A549 (cell line): ENCODE measurements at regions not wholly inside any gene's neighbourhood (a gene's known extent, or its start where the extent isn't known, plus 50 kb on each side); places are given as distances from the start of the nearest gene placed in this dataset.

Source experiments
- ATAC-seq, 2 experiments: fragments of 200-7000 bp in 1 of 2; fragments of >200 bp in 1 of 2; cut with Nextera tagmentation in 1 of 2; cut with Tn5 transposase in 1 of 2; 3 replicates each; pipeline versions ENCODE4 v1.8.0 to v1.9.1; 2018 to 2020; ENCODE audit warnings: mild to moderate bottlenecking in 1 of 2, moderate library complexity in 1 of 2
- CTCF ChIA-PET: fragments of 300-600 bp; sonication (Branson Sonifier 250); formaldehyde crosslinking; extraction: SDS; loops from one replicate; lab custom pipeline; 2021; ENCODE audit warnings: antibody characterized with exemption, inconsistent platforms; lab: Yijun Ruan, JAX
- POLR2A ChIA-PET: fragments of 350-600 bp; formaldehyde crosslinking; extraction: SDS; loops from one replicate; lab custom pipeline; 2021; ENCODE audit warnings: antibody characterized with exemption, inconsistent platforms; lab: Yijun Ruan, JAX
- DNase-seq, 2 experiments: peaks; one replicate each; pipeline versions ENCODE4 v3.0.0 to v3.0.0-alpha.2; 2011 to 2016; ENCODE audit warnings: low read depth in 1 of 2, low spot score in 1 of 2
- FAIRE-seq: peaks from 2 replicates; lab custom pipeline; 2011; peaks lifted over from hg19 to GRCh38; lab: Jason Lieb, UNC
- H3K27ac ChIP-seq, 2 experiments: fragments of >200 bp; sonication (Bioruptor Twin); formaldehyde crosslinking; 3 replicates each; pipeline ENCODE4 v1.5.1; 2016 to 2017
- H3K4me1 ChIP-seq: fragments of >200 bp; sonication (Bioruptor Twin); formaldehyde crosslinking; 3 replicates; pipeline ENCODE4 v1.6.1; 2016
- H3K4me2 ChIP-seq: fragments of >200 bp; sonication (Bioruptor Twin); formaldehyde crosslinking; 3 replicates; pipeline ENCODE4 v1.6.1; 2016
- H3K4me3 ChIP-seq: fragments of >200 bp; sonication (Bioruptor Twin); formaldehyde crosslinking; 3 replicates; pipeline ENCODE4 v1.5.1; 2016
- H3K9me3 ChIP-seq: fragments of >200 bp; sonication (Bioruptor Twin); formaldehyde crosslinking; 3 replicates; pipeline ENCODE4 v1.6.1; 2016
- BCL3 ChIP-seq: fragments of >200 bp; sonication (Bioruptor Twin); formaldehyde crosslinking; IDR thresholded peaks from 3 replicates; pipeline ENCODE4 v1.6.1; 2016
- BHLHE40 ChIP-seq: IDR thresholded peaks from 2 replicates; pipeline ENCODE4 v1.6.1; 2012; ENCODE audit warnings: low read depth, low read length, inconsistent platforms
- CEBPB ChIP-seq, 2 experiments: fragments of >200 bp in 1 of 2; sonication (Bioruptor Twin) in 1 of 2; formaldehyde crosslinking in 1 of 2; IDR thresholded peaks; 2 replicates each; pipeline ENCODE4 v1.6.1; 2012 to 2016
- CHD4 ChIP-seq: fragments of 200-600 bp; sonication (generic); IDR thresholded peaks from 2 replicates; pipeline ENCODE4 v1.6.1; 2016; ENCODE audit warnings: antibody characterized with exemption, mild to moderate bottlenecking, borderline replicate concordance
- CTCF ChIP-seq: fragments of >200 bp; sonication (Bioruptor Twin); formaldehyde crosslinking; IDR thresholded peaks from 3 replicates; pipeline ENCODE4 v1.5.1; 2016
- EP300 ChIP-seq, 2 experiments: fragments of >200 bp; sonication (Bioruptor Twin); formaldehyde crosslinking; IDR thresholded peaks; 2 replicates in 1 of 2; 3 replicates in 1 of 2; pipeline ENCODE4 v1.6.1; 2016 to 2017
- HES2 ChIP-seq: fragments of >200 bp; sonication (Bioruptor Twin); formaldehyde crosslinking; IDR thresholded peaks from 2 replicates; pipeline ENCODE4 v1.6.1; 2016
- HEYL ChIP-seq: fragments of 250-450 bp; sonication (Bioruptor Pico); IDR thresholded peaks from 2 replicates; pipeline ENCODE4 v1.8.0; 2021; ENCODE audit warnings: mild to moderate bottlenecking, moderate library complexity
- HOXA7 ChIP-seq: fragments of 250-450 bp; sonication (Bioruptor Pico); IDR thresholded peaks from 2 replicates; pipeline ENCODE4 v1.5.0; 2020; ENCODE audit warnings: mild to moderate bottlenecking, moderate library complexity
- JUN ChIP-seq, 2 experiments: fragments of >200 bp; sonication (Bioruptor Twin); formaldehyde crosslinking; IDR thresholded peaks; 2 replicates in 1 of 2; 3 replicates in 1 of 2; pipeline ENCODE4 v1.6.1; 2016 to 2017
- JUNB ChIP-seq: fragments of >200 bp; sonication (Bioruptor Twin); formaldehyde crosslinking; IDR thresholded peaks from 2 replicates; pipeline ENCODE4 v1.6.1; 2016
- KDM1A ChIP-seq: fragments of 200-600 bp; sonication (generic); IDR thresholded peaks from 2 replicates; pipeline ENCODE4 v1.6.1; 2016; ENCODE audit warnings: low read depth, mild to moderate bottlenecking
- KDM5A ChIP-seq: fragments of 200-600 bp; sonication (generic); IDR thresholded peaks from 2 replicates; pipeline ENCODE4 v1.6.1; 2016; ENCODE audit warnings: antibody characterized with exemption, mild to moderate bottlenecking
- NFE2L2 ChIP-seq: fragments of 150-350 bp; conservative IDR thresholded peaks from 2 replicates; pipeline ENCODE4 v1.6.1; 2014; ENCODE audit warnings: low read length
- POLR2A ChIP-seq: IDR thresholded peaks from 2 replicates; pipeline ENCODE4 v1.6.1; 2012; ENCODE audit warnings: mild to moderate bottlenecking, low read length
- POLR2AphosphoS2 ChIP-seq: conservative IDR thresholded peaks from 2 replicates; pipeline ENCODE4 v1.6.1; 2012; ENCODE audit warnings: low read length, improper control_type of control experiment, inconsistent platforms
- RAD21 ChIP-seq, 2 experiments: fragments of >200 bp in 1 of 2; sonication (Bioruptor Twin) in 1 of 2; formaldehyde crosslinking in 1 of 2; IDR thresholded peaks in 1 of 2; conservative IDR thresholded peaks in 1 of 2; 2 replicates in 1 of 2; 3 replicates in 1 of 2; pipeline ENCODE4 v1.6.1; 2012 to 2018; ENCODE audit warnings: inconsistent platforms in 1 of 2
- RARB ChIP-seq: fragments of 250-450 bp; sonication (Bioruptor Pico); IDR thresholded peaks from 2 replicates; pipeline ENCODE4 v1.8.0; 2021; ENCODE audit warnings: mild to moderate bottlenecking, moderate library complexity
- REST ChIP-seq: fragments of 200-600 bp; sonication (generic); IDR thresholded peaks from 2 replicates; pipeline ENCODE4 v1.6.1; 2016; ENCODE audit warnings: antibody characterized with exemption, mild to moderate bottlenecking, moderate library complexity
- RFX5 ChIP-seq: fragments of 450-650 bp; IDR thresholded peaks from 2 replicates; pipeline ENCODE4 v1.7.1; 2014; ENCODE audit warnings: antibody characterized with exemption, mild to moderate bottlenecking, moderate library complexity
- RNF2 ChIP-seq: fragments of 200-600 bp; sonication (generic); IDR thresholded peaks from 2 replicates; pipeline ENCODE4 v1.6.1; 2016; ENCODE audit warnings: low read depth, mild to moderate bottlenecking, antibody characterized with exemption, moderate library complexity, borderline replicate concordance
- SMC3 ChIP-seq: fragments of >200 bp; sonication (Bioruptor Twin); formaldehyde crosslinking; IDR thresholded peaks from 3 replicates; pipeline ENCODE4 v1.6.1; 2018; ENCODE audit warnings: inconsistent platforms
- SREBF2 ChIP-seq: fragments of 450-650 bp; IDR thresholded peaks from 2 replicates; pipeline ENCODE4 v1.6.1; 2014; ENCODE audit warnings: mild to moderate bottlenecking, moderate library complexity
- TFCP2L1 ChIP-seq: fragments of 250-450 bp; sonication (Bioruptor Pico); IDR thresholded peaks from 2 replicates; pipeline ENCODE4 v1.5.0; 2021; ENCODE audit warnings: mild to moderate bottlenecking
- TP53 ChIP-seq: fragments of 250-450 bp; sonication (Bioruptor Pico); IDR thresholded peaks from 2 replicates; pipeline ENCODE4 v1.5.0; 2021; ENCODE audit warnings: mild to moderate bottlenecking, moderate library complexity
- USF2 ChIP-seq: fragments of 450-650 bp; IDR thresholded peaks from 2 replicates; pipeline ENCODE4 v1.6.1; 2014; ENCODE audit warnings: antibody characterized with exemption
- ZNF302 ChIP-seq: fragments of 250-450 bp; sonication (Bioruptor Pico); IDR thresholded peaks from 2 replicates; pipeline ENCODE4 v1.9.0; 2021; ENCODE audit warnings: inconsistent platforms, mild to moderate bottlenecking, moderate library complexity
- ZSCAN20 ChIP-seq: fragments of 250-450 bp; sonication (Bioruptor Pico); IDR thresholded peaks from 2 replicates; pipeline ENCODE4 v1.8.0; 2022; ENCODE audit warnings: mild to moderate bottlenecking, moderate library complexity
- WGBS: methylation state at CpG from one replicate; pipeline ENCODE4 v1.1.6; 2017; ENCODE audit errors: missing lambda C conversion rate; 5-methylcytosine and 5-hydroxymethylcytosine counted together

- TF ChIP-seq RARB (CRISPR knock-in tag) (no peak), RAD21 (conservative IDR thresholded peaks at IDR 0.05 in 1 of 2, IDR thresholded peaks at IDR 0.05 in 1 of 2) (peak in 1 of 2 experiments; percentile 17; a peak in 1 of 5 replicates), CTCF (peak; percentile 21; the same call in 1 of the 3 replicates)
- Histone ChIP-seq H3K9me3 (no peaks in the 10 kb centered on the region), H3K27ac (no peak overlapping the region), H3K4me1 (no peaks in the 10 kb centered on the region), H3K4me2 (no peak overlapping the region), H3K4me3 (no peak overlapping the region)
- ChIA-PET POLR2A (no interaction called here), CTCF (no interaction called here)
- ATAC-seq (peak in 1 of 2 experiments; percentile 40; a peak in 1 of 6 replicates), FAIRE-seq (no peak), DNase-seq (peak in 1 of 2 experiments; percentile 31)
- WGBS: 10% methylated on average over 5 of the region's 5 CpGs
Measured at GRCh38 chr5:165457859-165458481, 1952.6 kb downstream of the MAT2B start.

- TF ChIP-seq CHD4: no peak
- TF ChIP-seq USF2: no peak
- TF ChIP-seq NFE2L2: no peak
- TF ChIP-seq BCL3: no peak
- no peak for TF ChIP-seq POLR2AphosphoS2
- TF ChIP-seq RFX5: no peak
- no peak for TF ChIP-seq BHLHE40
- TF ChIP-seq RNF2: no peak
- no peak for TF ChIP-seq TFCP2L1 (CRISPR knock-in tag)
- no peak for TF ChIP-seq KDM1A
- TF ChIP-seq JUN (IDR thresholded peaks at IDR 0.05): no peak
- TF ChIP-seq ZSCAN20 (CRISPR knock-in tag): no peak
- TF ChIP-seq KDM5A: no peak
- TF ChIP-seq HEYL: no peak
- no peak for TF ChIP-seq CEBPB (IDR thresholded peaks at IDR 0.05)
- no peak for TF ChIP-seq HES2
- no peak for TF ChIP-seq SMC3
- no peak for TF ChIP-seq JUNB
- no peak for TF ChIP-seq POLR2A
- H3K9me3 ChIP-seq: no peaks in the 10 kb centered on the region
- no peak for ATAC-seq
- POLR2A ChIA-PET: no interaction called here
- FAIRE-seq: no peak
- CTCF ChIA-PET: no interaction called here
- no peak overlapping the region for H3K27ac ChIP-seq
- no peak overlapping the region for H3K4me3 ChIP-seq
- no peaks in the 10 kb centered on the region for H3K4me1 ChIP-seq
- no peak overlapping the region for H3K4me2 ChIP-seq
- no peak for DNase-seq
Measured at GRCh38 chr5:165459232-165459631, 1953.8 kb downstream of the MAT2B start.

GRCh38 chr5:165460911-165461310 lies 1955.5 kb downstream of the MAT2B start:
- Histone ChIP-seq H3K27ac (no peak overlapping the region), H3K9me3 (no peaks in the 10 kb centered on the region), H3K4me1 (no peaks in the 10 kb centered on the region), H3K4me2 (no peak overlapping the region), H3K4me3 (no peak overlapping the region)
- ChIA-PET POLR2A (no interaction called here), CTCF (no interaction called here)
- 0% methylated on average over 4 of the region's 4 CpGs for WGBS
- FAIRE-seq (no peak), DNase-seq (no peak), ATAC-seq (no peak)
- no peak for TF ChIP-seq KDM5A
- TF ChIP-seq SREBF2: no peak
- TF ChIP-seq EP300 (IDR thresholded peaks at IDR 0.05): no peak
- TF ChIP-seq REST: no peak
- no peak for TF ChIP-seq POLR2A
- no peak for TF ChIP-seq ZSCAN20 (CRISPR knock-in tag)
- no peak for TF ChIP-seq BCL3
- TF ChIP-seq HOXA7 (CRISPR knock-in tag): no peak
- no peak for TF ChIP-seq ZNF302 (CRISPR knock-in tag)
- TF ChIP-seq TP53 (CRISPR knock-in tag): no peak
